Esophagus muscularis mucosa (tissue), 3 donors: ENCODE measurements at regions not wholly inside any gene's neighbourhood (a gene's known extent, or its start where the extent isn't known, plus 50 kb on each side); places are given as distances from the start of the nearest gene placed in this dataset.

ENCODE experiments used
- CTCF ChIP-seq, 3 experiments: fragments of 200-600 bp in 2 of 3; fragments of 450-650 bp in 1 of 3; sonication (generic) in 2 of 3; IDR thresholded peaks; one replicate each; pipeline ENCODE4 v1.5.1; 2017 to 2019; ENCODE audit warnings: antibody characterized with exemption in 3 of 3, mild to moderate bottlenecking in 2 of 3, moderate library complexity in 1 of 3
- POLR2A ChIP-seq: fragments of 450-650 bp; IDR thresholded peaks from one replicate; pipeline ENCODE4 v1.6.1; 2017; ENCODE audit warnings: antibody characterized with exemption, moderate library complexity, mild to moderate bottlenecking, low read depth

- TF ChIP-seq CTCF (IDR thresholded peaks at IDR 0.05) (no peak), POLR2A (no peak)
Measured at GRCh38 chr21:14718951-14719350, 172.8 kb upstream of the SAMSN1 start.
